ENCODE measurements at regions not wholly inside any gene's neighbourhood (a gene's known extent, or its start where the extent isn't known, plus 50 kb on each side); places are given as distances from the start of the nearest gene placed in this dataset.

- TF ChIP-seq POLR2AphosphoS5 (IDR thresholded peaks at IDR 0.05; ENCODE audit: low read depth, low read length) (no peak), CTCF (IDR thresholded peaks at IDR 0.05) (no peak), SIN3A (IDR thresholded peaks at IDR 0.05; ENCODE audit: borderline replicate concordance, insufficient read depth, low read depth, low read length) (no peak)
Observed at GRCh38 chr1:25042331-25043227, 112.5 kb upstream of the RUNX3 start.
